ENCODE measurements at regions not wholly inside any gene's neighbourhood (a gene's known extent, or its start where the extent isn't known, plus 50 kb on each side); places are given as distances from the start of the nearest gene placed in this dataset.

DNA sequence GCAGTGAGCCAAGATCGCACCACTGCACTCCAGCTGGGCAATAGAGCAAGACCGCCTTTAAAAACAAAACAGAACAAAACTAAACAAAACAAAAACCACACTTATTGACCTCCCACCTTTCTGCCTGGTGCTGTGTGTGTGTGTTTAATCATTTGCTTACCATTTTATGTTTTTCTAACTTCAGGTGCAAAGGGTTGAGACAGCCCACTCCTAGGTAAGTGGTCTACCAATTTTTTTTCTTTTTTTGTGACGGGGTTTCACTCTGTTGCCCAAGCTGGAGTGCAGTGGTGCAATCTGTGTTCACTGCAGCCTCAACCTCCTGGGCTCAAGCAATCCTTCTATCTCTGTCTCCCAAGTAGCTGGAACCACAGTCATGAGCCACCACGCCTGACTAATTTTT, 65.8 kb downstream of the SALL1 start:
- no peak for DNase-seq (ENCODE audit: low read depth in 2 of 2)

- no peak for DNase-seq (ENCODE audit: low read depth in 2 of 2)
Observed at GRCh38 chr16:51084074-51084928, 66.8 kb downstream of the SALL1 start.

GRCh38 chr16:51072591-51072990, 78.5 kb downstream of the SALL1 start:
- DNase-seq (ENCODE audit: low read depth in 2 of 2) = no peak

DNA sequence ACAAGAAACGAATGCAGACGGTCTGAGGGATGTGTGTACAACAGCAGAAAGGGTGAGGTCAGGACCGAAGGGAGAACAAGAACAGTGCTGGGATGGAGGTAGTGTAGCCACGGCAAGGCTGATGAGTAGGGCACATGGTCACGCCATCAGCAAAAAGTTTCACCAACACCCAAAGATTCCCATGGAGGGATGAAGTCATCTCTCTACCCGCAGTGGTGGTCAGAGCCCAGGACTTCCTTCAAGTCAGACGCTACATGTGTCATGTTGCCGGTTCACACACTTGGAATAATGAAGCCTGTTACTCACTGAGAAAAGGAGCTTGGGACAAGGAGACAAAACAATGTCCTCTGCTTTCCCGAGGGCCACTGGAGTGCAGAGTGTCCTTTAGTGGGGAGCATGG, 79.7 kb downstream of the SALL1 start:
- no peak for DNase-seq (ENCODE audit: low read depth in 2 of 2)

DNA sequence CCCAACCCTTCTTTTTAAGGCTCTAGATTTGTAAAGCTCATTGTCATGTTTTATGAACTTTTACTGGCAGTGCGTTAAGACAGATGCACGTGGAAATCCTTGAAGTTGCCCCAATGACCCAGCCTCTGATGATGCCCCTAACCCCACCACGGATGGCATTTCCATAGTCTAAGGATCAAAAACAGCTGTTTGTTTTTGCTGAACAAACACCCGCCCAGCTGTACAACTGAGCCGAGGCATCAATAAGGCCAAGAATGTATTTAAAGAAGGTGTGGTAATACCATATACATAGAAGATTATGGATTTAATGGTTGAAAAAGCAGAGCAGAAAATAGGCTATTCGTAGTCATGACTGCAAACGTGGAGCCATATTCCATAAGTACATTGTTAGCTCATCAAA, 83.7 kb downstream of the SALL1 start:
- DNase-seq (ENCODE audit: low read depth in 2 of 2) = no peak

- no peak for DNase-seq (ENCODE audit: low read depth in 2 of 2)
Observed at GRCh38 chr16:51062039-51062438, 89.0 kb downstream of the SALL1 start.

DNA sequence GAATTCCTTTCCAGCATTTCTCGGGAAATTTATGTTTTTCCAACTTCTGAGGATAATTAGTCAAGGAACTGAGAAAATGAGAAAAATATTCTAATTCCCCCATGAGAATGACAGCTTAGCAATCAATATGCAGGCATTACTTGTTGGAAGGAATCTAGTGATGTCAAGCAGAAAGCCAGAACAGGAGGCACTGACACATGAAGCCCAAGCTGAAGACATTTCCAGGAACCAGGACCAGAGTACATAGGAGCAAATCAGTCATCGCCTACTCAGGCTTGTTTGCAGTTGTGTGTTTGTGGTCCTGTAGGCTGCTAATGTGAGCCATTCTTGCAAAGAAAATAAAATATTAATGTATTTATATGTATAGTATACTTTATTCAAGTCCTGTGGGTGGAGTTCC, 89.7 kb downstream of the SALL1 start:
- no peak for DNase-seq (ENCODE audit: low read depth in 2 of 2)

DNA sequence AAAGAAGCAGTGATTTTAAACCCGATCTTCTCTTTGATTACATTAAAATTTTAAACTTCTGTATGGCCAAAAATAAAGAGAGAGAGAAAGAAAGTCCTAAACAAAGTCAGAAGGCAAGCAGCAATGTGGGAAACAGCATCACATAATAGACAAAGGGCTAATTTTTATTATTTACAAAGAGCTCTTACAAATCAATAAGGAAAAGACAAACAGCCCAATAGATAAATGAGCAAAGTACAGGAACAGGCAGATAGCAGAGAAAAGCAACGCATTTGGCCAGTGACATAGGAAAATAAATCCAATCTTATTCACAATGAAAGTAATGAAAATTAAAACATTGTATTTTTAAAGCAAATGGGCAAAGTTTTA, 93.1 kb downstream of the SALL1 start:
- no peak for DNase-seq (ENCODE audit: low read depth in 2 of 2)

GRCh38 chr16:51057102-51057793, 93.8 kb downstream of the SALL1 start:
- DNase-seq (ENCODE audit: low read depth in 2 of 2) = no peak

DNA sequence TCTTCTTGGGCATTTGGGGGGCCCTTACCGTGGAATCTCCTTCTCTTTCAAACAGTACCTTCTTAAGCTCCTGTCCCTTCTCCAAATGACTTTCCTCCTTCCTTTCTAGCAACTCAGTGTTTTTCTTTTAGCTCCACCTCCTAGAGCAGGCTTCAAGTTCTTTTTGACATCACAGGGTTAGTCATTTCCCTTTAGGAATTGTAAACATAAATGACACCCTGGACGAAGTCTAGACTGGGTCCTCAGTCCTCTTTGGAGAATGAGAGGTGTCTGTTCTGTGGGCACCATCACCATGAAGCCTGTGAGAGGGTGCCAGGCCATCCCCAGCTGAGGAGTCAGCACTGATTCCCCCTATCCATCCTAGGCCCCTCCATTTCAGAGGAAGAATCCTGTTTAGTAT, 94.7 kb downstream of the SALL1 start:
- no peak for DNase-seq (ENCODE audit: low read depth in 2 of 2)

- DNase-seq (ENCODE audit: low read depth in 2 of 2) = no peak
Observed at GRCh38 chr16:51055434-51055833, 95.6 kb downstream of the SALL1 start.

- no peak for DNase-seq (ENCODE audit: low read depth in 2 of 2)
Observed at GRCh38 chr16:51053775-51054174, 97.3 kb downstream of the SALL1 start.

GRCh38 chr16:51051671-51052070, 99.4 kb downstream of the SALL1 start:
- DNase-seq (ENCODE audit: low read depth in 2 of 2) = no peak

DNA sequence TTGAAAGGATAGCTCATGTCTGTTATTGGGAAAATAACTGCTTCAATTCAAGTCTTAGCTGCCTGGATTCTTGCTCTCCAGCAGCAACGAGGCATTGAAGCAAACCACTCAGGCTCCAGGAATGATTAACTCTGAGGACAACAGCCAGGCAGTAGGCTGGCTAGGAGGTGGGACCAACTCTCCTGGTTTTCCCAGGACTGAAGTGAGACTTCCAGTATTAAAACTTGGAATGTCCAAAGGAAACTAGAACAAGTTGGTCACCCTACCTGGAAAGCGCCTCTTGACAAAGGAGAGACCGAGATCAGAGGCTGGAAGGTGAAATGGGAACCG, 100.7 kb downstream of the SALL1 start:
- DNase-seq (ENCODE audit: low read depth in 2 of 2) = no peak

- no peak for DNase-seq (ENCODE audit: low read depth in 2 of 2)
Observed at GRCh38 chr16:51049678-51050376, 101.2 kb downstream of the SALL1 start.

GRCh38 chr16:51049276-51049675, 101.8 kb downstream of the SALL1 start:
- no peak for DNase-seq (ENCODE audit: low read depth in 2 of 2)

- DNase-seq (ENCODE audit: low read depth in 2 of 2) = no peak
Observed at GRCh38 chr16:51048544-51048943, 102.5 kb downstream of the SALL1 start.

- DNase-seq (ENCODE audit: low read depth in 2 of 2) = no peak
Observed at GRCh38 chr16:51045794-51046193, 105.3 kb downstream of the SALL1 start.

GRCh38 chr16:51045186-51045585, 105.9 kb downstream of the SALL1 start:
- no peak for DNase-seq (ENCODE audit: low read depth in 2 of 2)

DNA sequence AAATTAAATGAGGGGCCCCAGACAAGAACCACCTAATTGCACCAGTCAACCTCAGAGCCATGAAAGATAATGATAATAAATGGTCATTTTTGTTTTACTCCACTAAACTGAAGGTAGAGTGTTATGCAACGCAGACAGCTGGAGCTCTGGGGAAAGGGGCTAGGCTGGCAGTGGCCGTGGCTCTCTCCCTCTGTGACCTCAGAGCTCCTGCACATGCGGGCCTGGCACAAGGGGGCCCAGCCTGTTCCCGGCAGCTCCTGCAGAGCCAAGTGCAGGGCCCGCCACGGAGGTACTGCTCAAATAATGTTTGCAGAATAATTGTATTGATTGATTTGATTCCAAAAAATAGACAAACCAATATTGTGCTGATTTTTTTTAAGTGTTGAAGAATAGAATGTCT, 109.5 kb downstream of the SALL1 start:
- no peak for DNase-seq (ENCODE audit: low read depth in 2 of 2)

GRCh38 chr16:51040637-51041036, 110.4 kb downstream of the SALL1 start:
- no peak for DNase-seq (ENCODE audit: low read depth in 2 of 2)

DNA sequence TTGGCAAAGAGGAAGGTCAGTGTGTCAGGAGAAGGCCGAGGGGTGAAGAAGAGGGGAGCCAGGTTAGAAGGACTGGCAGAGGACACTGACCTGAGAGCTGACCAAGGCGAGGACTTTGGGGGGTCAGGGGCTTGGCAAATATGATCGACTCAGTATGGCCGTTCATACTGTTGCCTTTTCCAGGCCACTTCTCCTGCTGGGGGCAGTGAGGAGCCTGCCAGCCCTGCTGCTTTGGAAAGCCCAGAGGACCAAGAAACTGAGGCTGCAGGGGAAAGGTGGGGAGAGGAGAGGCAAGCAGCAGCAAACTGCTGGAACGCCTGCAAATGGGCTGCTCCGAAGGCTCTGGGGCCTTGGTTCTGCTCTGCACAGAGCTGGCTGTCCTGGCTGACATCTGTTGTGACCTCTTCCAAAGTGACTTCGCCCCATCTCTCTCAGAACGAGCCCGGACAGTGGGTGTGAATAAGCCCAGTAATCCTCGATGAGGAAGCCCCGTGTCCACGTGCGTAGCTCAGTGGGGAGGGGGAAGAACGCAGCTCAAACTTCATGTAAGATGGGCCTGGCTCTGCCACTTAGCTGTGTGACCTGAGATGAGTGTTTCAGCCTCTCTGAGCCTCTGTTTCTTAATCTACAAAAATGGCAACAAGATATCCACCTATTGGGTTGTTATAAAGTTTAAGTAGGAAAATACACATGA, 111.3 kb downstream of the SALL1 start:
- DNase-seq (ENCODE audit: low read depth in 2 of 2) = no peak

Measured in activated CD4-positive, alpha-beta T cell treated with anti-CD3 and anti-CD28 coated beads for 24 hours (primary cell).